Loucy (cell line): ENCODE measurements at regions not wholly inside any gene's neighbourhood (a gene's known extent, or its start where the extent isn't known, plus 50 kb on each side); places are given as distances from the start of the nearest gene placed in this dataset.

ENCODE experiments used
- H2AFZ ChIP-seq: fragments of 200-600 bp; sonication (generic); 2 replicates; pipeline ENCODE4 v1.6.0; 2016; ENCODE audit warnings: antibody characterized with exemption, mild to moderate bottlenecking, low read length, moderate library complexity
- H3F3A ChIP-seq: fragments of 200-600 bp; 2 replicates; pipeline ENCODE4 v1.6.0; 2016; ENCODE audit warnings: antibody characterized with exemption, low read depth, mild to moderate bottlenecking
- H3K27me3 ChIP-seq: fragments of 200-600 bp; sonication (generic); 2 replicates; pipeline ENCODE4 v1.6.1; 2014; ENCODE audit warnings: low read length, mild to moderate bottlenecking; ENCODE audit not compliant: insufficient read depth, poor library complexity, severe bottlenecking
- H3K36me3 ChIP-seq: fragments of 200-600 bp; sonication (generic); 2 replicates; pipeline ENCODE4 v1.6.1; 2016; ENCODE audit warnings: low read length; ENCODE audit not compliant: insufficient read depth
- H3K4me1 ChIP-seq: fragments of 200-600 bp; sonication (generic); 2 replicates; pipeline ENCODE4 v1.5.1; 2014; ENCODE audit warnings: low read length, mild to moderate bottlenecking; ENCODE audit not compliant: insufficient read depth, poor library complexity, severe bottlenecking
- H3K4me2 ChIP-seq: fragments of 200-600 bp; sonication (generic); 2 replicates; pipeline ENCODE4 v1.6.0; 2014; ENCODE audit warnings: antibody characterized with exemption, low read length, low read depth, mild to moderate bottlenecking; ENCODE audit not compliant: poor library complexity, severe bottlenecking
- H3K4me3 ChIP-seq: fragments of 200-600 bp; sonication (generic); 2 replicates; pipeline ENCODE4 v1.5.1; 2014; ENCODE audit warnings: low read length, mild to moderate bottlenecking, mixed read lengths; ENCODE audit not compliant: poor library complexity, severe bottlenecking
- H3K79me2 ChIP-seq: fragments of 200-600 bp; sonication (generic); 2 replicates; pipeline ENCODE4 v1.6.1; 2014; ENCODE audit warnings: low read length; ENCODE audit not compliant: insufficient read depth
- H3K9ac ChIP-seq: fragments of 200-600 bp; sonication (generic); 2 replicates; pipeline ENCODE4 v1.6.0; 2014; ENCODE audit warnings: mild to moderate bottlenecking, low read depth, low read length, moderate library complexity; ENCODE audit not compliant: poor library complexity, severe bottlenecking
- H3K9me2 ChIP-seq: fragments of 200-600 bp; sonication (generic); replicated peaks from 2 replicates; pipeline ENCODE4 v1.6.1; 2016; ENCODE audit warnings: low read depth, low read length, mixed read lengths
- H3K9me3 ChIP-seq: fragments of 200-600 bp; sonication (generic); 2 replicates; pipeline ENCODE4 v1.6.1; 2014; ENCODE audit warnings: mild to moderate bottlenecking, antibody characterized with exemption, low read length, low read depth; ENCODE audit not compliant: insufficient read depth
- H4K20me1 ChIP-seq: fragments of 200-600 bp; sonication (generic); 2 replicates; pipeline ENCODE4 v1.6.0; 2014; ENCODE audit warnings: antibody characterized with exemption, low read length, mild to moderate bottlenecking; ENCODE audit not compliant: insufficient read depth, poor library complexity, severe bottlenecking
- CTCF ChIP-seq: fragments of 200-600 bp; sonication (generic); conservative IDR thresholded peaks from 2 replicates; pipeline ENCODE4 v1.5.1; 2014; ENCODE audit warnings: mild to moderate bottlenecking, antibody characterized with exemption, low read length
- EZH2phosphoT487 ChIP-seq: fragments of 200-600 bp; IDR thresholded peaks from 2 replicates; pipeline ENCODE4 v1.6.1; 2018; ENCODE audit warnings: antibody characterized with exemption, mild to moderate bottlenecking, moderate library complexity, borderline replicate concordance

GRCh38 chr21:31536138-31536537, 123.4 kb upstream of the SOD1 start:
- H3K36me3 ChIP-seq = peaks cover 9% of the 10 kb centered on the region; the same call in 1 of the 2 replicates
- H3K27me3 ChIP-seq = no peaks in the 10 kb centered on the region
- H3K4me2 ChIP-seq = no peak overlapping the region
- TF ChIP-seq CTCF (no peak), EZH2phosphoT487 (no peak)
- peaks cover 85% of the 10 kb centered on the region for H3K79me2 ChIP-seq
- H2AFZ ChIP-seq = no peak overlapping the region
- H3K9ac ChIP-seq = no peak overlapping the region
- peaks cover 18% of the 10 kb centered on the region for H3K4me1 ChIP-seq
- H3K9me2 ChIP-seq = no peaks in the 10 kb centered on the region
- no peaks in the 10 kb centered on the region for H3F3A ChIP-seq
- H3K4me3 ChIP-seq = no peak overlapping the region
- H4K20me1 ChIP-seq = no peaks in the 10 kb centered on the region
- H3K9me3 ChIP-seq = no peaks in the 10 kb centered on the region

GRCh38 chr21:31531967-31532366, 127.5 kb upstream of the SOD1 start:
- Histone ChIP-seq H3K4me1 (peaks cover 42% of the 10 kb centered on the region), H3K79me2 (peaks cover 88% of the 10 kb centered on the region), H3K36me3 (peaks cover 6% of the 10 kb centered on the region; the same call in 1 of the 2 replicates), H3K9ac (no peak overlapping the region), H4K20me1 (no peaks in the 10 kb centered on the region), H3K27me3 (no peaks in the 10 kb centered on the region), H3K9me2 (no peaks in the 10 kb centered on the region), H2AFZ (no peak overlapping the region), H3K4me2 (no peak overlapping the region), H3K4me3 (no peak overlapping the region), H3K9me3 (no peaks in the 10 kb centered on the region), H3F3A (no peaks in the 10 kb centered on the region)
- TF ChIP-seq CTCF (no peak), EZH2phosphoT487 (no peak)

DNA sequence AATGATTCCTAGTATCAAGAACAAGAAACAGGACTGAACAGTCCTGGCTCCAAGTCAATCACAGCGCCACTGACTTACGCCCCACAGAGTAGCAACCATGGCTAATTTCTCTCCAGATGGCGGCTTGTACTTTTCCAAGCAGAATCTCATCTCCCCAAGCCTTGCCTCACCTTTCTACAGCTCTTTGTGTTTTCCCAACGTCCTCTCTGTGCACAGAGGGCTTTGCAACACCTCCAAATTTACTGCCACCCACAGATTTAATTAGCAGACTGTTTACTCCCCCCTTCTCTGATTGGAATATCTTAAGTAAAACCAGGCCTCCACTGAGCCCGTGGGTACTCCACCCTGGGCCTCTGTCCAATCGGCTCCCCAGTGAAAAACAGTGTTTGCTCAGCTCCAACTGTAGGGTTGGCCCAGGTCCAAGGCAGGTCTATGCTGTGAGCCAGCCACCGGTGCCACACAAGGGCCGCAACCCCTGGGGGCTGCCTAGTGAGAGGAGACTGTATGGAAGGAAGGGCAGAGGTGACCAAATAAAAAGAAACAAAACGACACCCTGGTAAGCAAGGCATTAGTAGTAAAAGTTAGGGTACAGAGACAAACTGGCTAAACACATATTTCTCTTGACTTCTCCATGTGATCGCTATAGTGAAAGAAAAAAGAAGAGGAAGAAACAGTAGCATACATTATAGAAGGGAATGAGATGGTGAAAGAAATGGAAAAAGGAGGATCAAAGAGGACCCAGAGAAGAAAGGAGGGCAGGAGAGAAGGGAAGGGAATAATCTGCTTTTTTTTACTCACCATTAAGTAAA, 128.4 kb upstream of the SOD1 start:
- Histone ChIP-seq H3K9ac (no peak overlapping the region), H3F3A (no peaks in the 10 kb centered on the region), H3K36me3 (no peaks in the 10 kb centered on the region), H3K79me2 (peaks cover 84% of the 10 kb centered on the region), H3K9me3 (no peaks in the 10 kb centered on the region), H3K4me2 (no peak overlapping the region), H2AFZ (no peak overlapping the region), H3K27me3 (no peaks in the 10 kb centered on the region), H3K9me2 (no peaks in the 10 kb centered on the region), H4K20me1 (no peaks in the 10 kb centered on the region), H3K4me1 (peaks cover 42% of the 10 kb centered on the region), H3K4me3 (no peak overlapping the region)
- no peak for TF ChIP-seq CTCF
- TF ChIP-seq EZH2phosphoT487 = no peak
